CD14-positive monocyte (primary cell): ENCODE measurements at regions not wholly inside any gene's neighbourhood (a gene's known extent, or its start where the extent isn't known, plus 50 kb on each side); places are given as distances from the start of the nearest gene placed in this dataset.

Experiments
- DNase-seq, 3 donors: peaks; one replicate each; pipeline ENCODE4 v3.0.0-alpha.2; 2011 to 2022
- H2AFZ ChIP-seq: 2 replicates; pipeline ENCODE4 v1.6.0; 2012; ENCODE audit warnings: mild to moderate bottlenecking, low read depth, low read length, inconsistent platforms; ENCODE audit not compliant: insufficient read depth, poor library complexity, severe bottlenecking
- H3K27ac ChIP-seq, 2 donors: 1 replicate in 1 of 2; 2 replicates in 1 of 2; pipeline ENCODE4 v1.5.1; 2012 to 2013; ENCODE audit warnings: low read length in 2 of 2, control low read depth in 1 of 2, inconsistent platforms in 1 of 2, low read depth in 1 of 2, mild to moderate bottlenecking in 1 of 2
- H3K27me3 ChIP-seq, 2 donors: one replicate each; pipeline versions ENCODE4 v1.6.0 to v1.6.1; 2011 to 2013; ENCODE audit warnings: low read length in 2 of 2; ENCODE audit not compliant: control insufficient read depth in 2 of 2, insufficient read depth in 2 of 2
- H3K36me3 ChIP-seq, 2 donors: replicated peaks in 1 of 2; 1 replicate in 1 of 2; 2 replicates in 1 of 2; pipeline versions ENCODE4 v1.5.1 to v1.6.1; 2012 to 2013; ENCODE audit warnings: low read length in 2 of 2, control low read depth in 1 of 2, inconsistent platforms in 1 of 2, mild to moderate bottlenecking in 1 of 2; ENCODE audit not compliant: insufficient read depth in 2 of 2, control insufficient read depth in 1 of 2
- H3K4me1 ChIP-seq, 2 donors: 1 replicate in 1 of 2; 2 replicates in 1 of 2; pipeline versions ENCODE4 v1.5.1 to v1.6.1; 2012 to 2013; ENCODE audit warnings: low read length in 2 of 2, control low read depth in 1 of 2, inconsistent platforms in 1 of 2, mild to moderate bottlenecking in 1 of 2, moderate library complexity in 1 of 2; ENCODE audit not compliant: insufficient read depth in 2 of 2, control insufficient read depth in 1 of 2
- H3K4me2 ChIP-seq: replicated peaks from 2 replicates; pipeline ENCODE3; 2012; ENCODE audit warnings: low read length, moderate library complexity, mild to moderate bottlenecking; ENCODE audit not compliant: poor library complexity, severe bottlenecking; ENCODE audit errors: extremely low read depth
- H3K4me3 ChIP-seq, 3 experiments: fragments of 200-600 bp in 1 of 3; sonication (generic) in 1 of 3; replicated peaks in 1 of 3; 1 replicate in 2 of 3; 2 replicates in 1 of 3; pipeline ENCODE4 v1.5.1; 2011 to 2013; ENCODE audit warnings: low read length in 3 of 3, mild to moderate bottlenecking in 3 of 3, control low read depth in 2 of 3, low read depth in 2 of 3, inconsistent platforms in 1 of 3, moderate library complexity in 1 of 3
- H3K79me2 ChIP-seq: 2 replicates; pipeline ENCODE4 v1.6.0; 2012; ENCODE audit warnings: mild to moderate bottlenecking, control low read depth, inconsistent platforms, low read length, moderate library complexity; ENCODE audit not compliant: insufficient read depth
- H3K9ac ChIP-seq: 2 replicates; pipeline ENCODE4 v1.6.0; 2017; ENCODE audit warnings: low read length, mild to moderate bottlenecking; ENCODE audit not compliant: insufficient read depth, poor library complexity, severe bottlenecking
- H3K9me3 ChIP-seq, 2 donors: replicated peaks in 1 of 2; 1 replicate in 1 of 2; 2 replicates in 1 of 2; pipeline versions ENCODE4 v1.5.1 to v1.6.1; 2012 to 2013; ENCODE audit warnings: low read length in 2 of 2, control low read depth in 1 of 2; ENCODE audit not compliant: control insufficient read depth in 1 of 2, insufficient read depth in 1 of 2
- H4K20me1 ChIP-seq: 2 replicates; pipeline ENCODE4 v1.6.0; 2012; ENCODE audit warnings: mild to moderate bottlenecking, low read length, control low read depth, moderate library complexity; ENCODE audit not compliant: insufficient read depth
- H3K27ac Mint-ChIP-seq, 7 donors: one replicate each; pipeline ENCODE4 v1.8.0; 2020; ENCODE audit warnings: mild to moderate bottlenecking in 7 of 7, mixed read lengths in 7 of 7, moderate library complexity in 6 of 7, inconsistent platforms in 2 of 7
- H3K27me3 Mint-ChIP-seq, 3 donors: one replicate each; pipeline ENCODE4 v1.8.0; 2021 to 2022; ENCODE audit warnings: low read depth in 3 of 3, mild to moderate bottlenecking in 3 of 3, mixed read lengths in 3 of 3, moderate library complexity in 3 of 3, inconsistent platforms in 1 of 3
- H3K36me3 Mint-ChIP-seq, 2 donors: one replicate each; pipeline ENCODE4 v1.8.0; 2020; ENCODE audit warnings: mixed read lengths in 2 of 2, inconsistent platforms in 1 of 2, mild to moderate bottlenecking in 1 of 2
- H3K4me1 Mint-ChIP-seq: one replicate; pipeline ENCODE4 v1.8.0; 2020; ENCODE audit warnings: mild to moderate bottlenecking, mixed read lengths
- H3K4me3 Mint-ChIP-seq, 2 donors: one replicate each; pipeline ENCODE4 v1.8.0; 2020; ENCODE audit warnings: mild to moderate bottlenecking in 2 of 2, mixed read lengths in 2 of 2, moderate library complexity in 1 of 2
- H3K9me3 Mint-ChIP-seq, 7 donors: one replicate each; pipeline ENCODE4 v1.8.0; 2020 to 2022; ENCODE audit warnings: mixed read lengths in 7 of 7, mild to moderate bottlenecking in 6 of 7, moderate library complexity in 6 of 7, inconsistent platforms in 2 of 7
- WGBS: methylation state at CpG from one replicate; pipeline ENCODE4 v1.1.5; 2013; ENCODE audit warnings: missing lambda C conversion rate; ENCODE audit not compliant: insufficient coverage; 5-methylcytosine and 5-hydroxymethylcytosine counted together
- intact Hi-C, 2 donors: fragments of 100-400 bp; cut with micrococcal nuclease; formaldehyde crosslinking; loops; one replicate each; pipeline versions ENCODE4 v1.15.0 to v1.15.1; 2023
- TF ChIP-seq, protein P1 (sequence below): fragments of 200-600 bp; IDR thresholded peaks from one replicate; pipeline ENCODE4 v1.8.0; 2022; ENCODE audit warnings: antibody characterized with exemption, mild to moderate bottlenecking

DNA sequence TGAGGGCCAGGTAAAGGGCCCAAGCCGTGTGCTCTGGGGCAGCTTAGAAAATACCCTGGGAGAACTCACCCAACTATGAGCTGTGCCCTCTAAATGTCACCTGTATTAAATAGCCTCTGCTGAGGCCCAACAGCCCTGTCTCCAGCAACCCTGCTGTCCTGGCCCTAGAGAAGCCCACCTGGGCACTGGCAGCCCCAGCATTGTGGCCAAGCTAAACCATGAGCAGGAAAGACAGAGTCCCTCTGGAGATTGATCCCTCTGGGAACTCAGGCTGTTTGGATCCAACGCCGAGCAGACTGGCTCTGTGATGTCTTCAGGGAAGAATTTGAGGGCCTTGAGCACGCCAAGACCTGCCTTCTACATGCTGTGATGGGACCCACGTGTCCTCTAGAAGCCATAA is 126.5 kb downstream of the TTC32 start:
- intact Hi-C loops = no loop called here
- no peak overlapping the region for H2AFZ ChIP-seq
- Mint-ChIP-seq H3K27me3 (peaks cover 0 to 8% (median 6%) of the 10 kb centered on the region in 3 donors), H3K9me3 (peaks cover 0 to 3% (median 0%) of the 10 kb centered on the region in 7 donors), H3K4me1 (no peaks in the 10 kb centered on the region), H3K4me3 (no peak overlapping the region), H3K36me3 (no peaks in the 10 kb centered on the region), H3K27ac (no peak overlapping the region)
- H3K36me3 ChIP-seq = no peaks in the 10 kb centered on the region
- DNase-seq = no peak
- no peak overlapping the region for H3K9ac ChIP-seq
- H3K9me3 ChIP-seq = no peaks in the 10 kb centered on the region
- no peaks in the 10 kb centered on the region for H3K79me2 ChIP-seq
- no peaks in the 10 kb centered on the region for H4K20me1 ChIP-seq
- no peak overlapping the region for H3K4me3 ChIP-seq
- WGBS = 91% methylated on average over 4 of the region's 5 CpGs
- no peak overlapping the region for H3K27ac ChIP-seq
- no peaks in the 10 kb centered on the region for H3K4me1 ChIP-seq
- no peaks in the 10 kb centered on the region for H3K27me3 ChIP-seq
- H3K4me2 ChIP-seq = no peak overlapping the region
- TF ChIP-seq, protein P1, sequence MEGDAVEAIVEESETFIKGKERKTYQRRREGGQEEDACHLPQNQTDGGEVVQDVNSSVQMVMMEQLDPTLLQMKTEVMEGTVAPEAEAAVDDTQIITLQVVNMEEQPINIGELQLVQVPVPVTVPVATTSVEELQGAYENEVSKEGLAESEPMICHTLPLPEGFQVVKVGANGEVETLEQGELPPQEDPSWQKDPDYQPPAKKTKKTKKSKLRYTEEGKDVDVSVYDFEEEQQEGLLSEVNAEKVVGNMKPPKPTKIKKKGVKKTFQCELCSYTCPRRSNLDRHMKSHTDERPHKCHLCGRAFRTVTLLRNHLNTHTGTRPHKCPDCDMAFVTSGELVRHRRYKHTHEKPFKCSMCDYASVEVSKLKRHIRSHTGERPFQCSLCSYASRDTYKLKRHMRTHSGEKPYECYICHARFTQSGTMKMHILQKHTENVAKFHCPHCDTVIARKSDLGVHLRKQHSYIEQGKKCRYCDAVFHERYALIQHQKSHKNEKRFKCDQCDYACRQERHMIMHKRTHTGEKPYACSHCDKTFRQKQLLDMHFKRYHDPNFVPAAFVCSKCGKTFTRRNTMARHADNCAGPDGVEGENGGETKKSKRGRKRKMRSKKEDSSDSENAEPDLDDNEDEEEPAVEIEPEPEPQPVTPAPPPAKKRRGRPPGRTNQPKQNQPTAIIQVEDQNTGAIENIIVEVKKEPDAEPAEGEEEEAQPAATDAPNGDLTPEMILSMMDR = no peak

DNA sequence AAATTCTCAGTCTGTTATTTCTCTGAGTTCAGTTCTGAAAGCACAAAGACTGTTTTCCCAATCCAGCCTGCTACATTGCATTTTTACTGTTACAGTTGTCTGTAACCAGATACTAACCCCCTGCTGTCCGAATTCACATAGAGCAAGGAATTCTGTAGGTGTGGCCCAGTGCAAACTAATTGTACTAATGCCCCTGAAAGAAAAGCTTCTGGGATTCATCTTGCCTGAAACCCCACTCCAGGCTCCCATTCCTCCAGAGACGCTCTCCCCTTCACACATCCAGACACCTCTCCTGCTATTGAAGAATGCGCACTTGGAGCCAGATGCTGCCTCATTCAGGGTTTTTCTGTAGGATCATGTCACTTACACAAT is 127.0 kb downstream of the TTC32 start:
- Histone ChIP-seq H3K4me1 (no peaks in the 10 kb centered on the region), H2AFZ (no peak overlapping the region), H4K20me1 (no peaks in the 10 kb centered on the region), H3K4me2 (no peak overlapping the region), H3K9me3 (no peaks in the 10 kb centered on the region), H3K9ac (no peak overlapping the region), H3K79me2 (no peaks in the 10 kb centered on the region), H3K27me3 (no peaks in the 10 kb centered on the region), H3K4me3 (no peak overlapping the region), H3K27ac (no peak overlapping the region), H3K36me3 (no peaks in the 10 kb centered on the region)
- intact Hi-C loops = no loop called here
- WGBS = 100% methylated on average over 1 of the region's 3 CpGs
- Mint-ChIP-seq H3K36me3 (no peaks in the 10 kb centered on the region), H3K9me3 (peaks cover 0 to 3% (median 0%) of the 10 kb centered on the region in 7 donors), H3K27ac (no peak overlapping the region), H3K27me3 (peaks cover 0 to 8% (median 6%) of the 10 kb centered on the region in 3 donors), H3K4me3 (no peak overlapping the region), H3K4me1 (no peaks in the 10 kb centered on the region)
- TF ChIP-seq, protein P1 = no peak
- DNase-seq = no peak
